Hematopoietic multipotent progenitor cell treated with erythropoietin and hydrocortisone succinate and interleukin-3 and kit ligand, for 6 days (in vitro differentiated cells): ENCODE measurements at regions not wholly inside any gene's neighbourhood (a gene's known extent, or its start where the extent isn't known, plus 50 kb on each side); places are given as distances from the start of the nearest gene placed in this dataset.

Experiments
- DNase-seq: peaks from one replicate; pipeline ENCODE4 v3.0.0-alpha.2; 2015

DNA sequence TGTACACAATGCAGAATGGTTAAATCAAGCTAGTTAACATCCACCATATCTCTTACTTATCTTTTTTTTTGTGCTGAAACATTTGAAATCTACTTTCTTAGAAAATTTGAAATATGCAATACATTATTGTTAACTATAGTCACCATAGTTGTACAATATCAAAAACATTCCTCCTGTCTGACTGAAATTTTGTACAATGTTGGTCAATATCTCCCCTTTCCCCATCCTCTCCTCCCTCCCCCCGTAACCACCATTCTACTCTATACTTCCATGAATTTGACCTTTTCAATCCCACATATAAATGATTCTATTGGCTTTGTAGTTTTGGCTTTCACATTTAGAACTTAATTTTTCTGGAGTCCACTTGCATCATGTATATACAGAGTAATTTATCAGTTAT is 63.5 kb upstream of the DCD start:
- no peak for DNase-seq

DNA sequence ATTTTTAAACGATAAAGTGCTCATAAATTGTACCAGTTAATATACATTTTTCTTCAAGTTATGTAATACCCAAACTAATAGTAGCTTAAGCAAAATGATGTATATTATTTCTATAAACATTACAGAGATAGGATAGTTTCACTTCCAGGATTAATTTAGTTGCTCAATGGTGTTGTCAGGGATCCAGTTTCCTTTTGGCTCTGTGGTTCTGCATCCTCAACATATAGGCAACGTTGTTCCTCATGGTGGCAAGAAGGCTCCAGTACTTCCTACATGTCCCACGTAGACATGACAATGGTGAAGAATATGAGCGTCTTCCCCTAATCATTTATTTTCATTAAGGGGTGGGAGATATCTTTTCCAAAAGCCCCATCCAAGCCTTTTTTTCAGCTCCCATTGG is 60.7 kb upstream of the DCD start:
- DNase-seq, result no peak

DNA sequence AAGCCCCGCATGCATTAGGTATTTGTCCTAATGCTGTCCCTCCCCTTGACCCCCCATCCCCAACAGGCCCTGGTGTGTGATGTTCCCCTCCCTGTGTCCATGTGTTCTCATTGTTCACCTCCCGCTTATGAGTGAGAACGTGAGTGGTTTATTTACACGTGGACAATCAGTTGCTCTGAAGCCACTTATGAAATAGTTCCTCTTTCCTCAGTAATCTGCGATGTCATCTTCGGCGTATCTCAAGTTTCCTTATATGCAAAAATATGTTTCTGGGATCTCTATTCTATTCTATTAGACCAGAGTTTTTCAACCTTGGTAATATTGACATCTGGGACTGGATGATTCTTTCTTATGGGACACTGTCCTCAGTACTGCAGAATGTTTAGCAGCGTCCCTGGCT is 56.0 kb upstream of the DCD start:
- peak; percentile 61 for DNase-seq

DNA sequence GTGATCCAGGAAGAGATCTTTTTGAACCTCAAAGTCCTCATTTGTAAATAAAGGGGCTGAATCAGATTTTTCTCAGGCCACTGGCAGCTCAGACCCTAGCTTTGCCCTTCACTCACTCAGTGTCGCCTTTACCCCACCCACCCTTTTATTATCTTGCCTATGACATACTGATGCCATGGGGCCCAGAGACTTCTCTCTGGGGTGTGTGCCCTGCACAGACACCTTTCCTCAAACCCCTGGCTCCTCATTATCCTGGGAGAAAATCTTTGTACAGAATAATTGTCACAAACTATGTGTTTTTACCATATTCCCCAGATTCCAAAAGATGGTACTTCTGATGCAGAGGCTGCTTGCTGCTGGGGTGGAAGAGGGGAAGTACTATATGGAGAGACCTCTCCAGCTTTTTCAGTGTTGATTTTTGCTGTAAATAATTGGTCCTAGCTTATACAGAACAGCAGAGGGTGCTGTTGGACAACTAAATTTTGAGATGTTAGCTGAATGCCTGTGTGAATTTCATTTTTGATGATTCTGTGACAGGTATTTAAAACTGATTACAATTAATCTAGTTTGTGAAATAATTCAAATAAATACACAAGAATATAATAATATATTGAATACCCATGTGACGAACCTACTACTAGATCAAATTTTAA is 53.9 kb upstream of the DCD start:
- DNase-seq, result peak; percentile 80

DNA sequence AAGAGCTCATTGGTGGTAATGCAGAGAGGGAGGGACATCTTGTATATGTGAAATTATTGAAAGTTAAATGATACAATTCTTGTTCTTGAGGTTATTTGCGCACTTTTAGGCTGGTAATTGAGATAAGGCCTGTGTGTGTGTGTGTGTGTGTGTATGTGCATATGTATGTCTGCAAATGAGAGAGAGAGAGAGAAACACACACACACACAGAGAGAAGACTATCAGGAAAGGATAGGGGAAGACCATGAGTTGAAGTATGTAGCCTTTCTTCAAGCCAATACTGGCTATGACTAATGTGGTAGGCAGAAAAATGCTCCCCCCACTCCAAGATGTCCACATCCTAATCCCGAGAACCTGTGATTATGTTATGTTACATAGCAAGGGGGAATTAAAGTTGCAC is 52.7 kb upstream of the DCD start:
- DNase-seq, result no peak

DNA sequence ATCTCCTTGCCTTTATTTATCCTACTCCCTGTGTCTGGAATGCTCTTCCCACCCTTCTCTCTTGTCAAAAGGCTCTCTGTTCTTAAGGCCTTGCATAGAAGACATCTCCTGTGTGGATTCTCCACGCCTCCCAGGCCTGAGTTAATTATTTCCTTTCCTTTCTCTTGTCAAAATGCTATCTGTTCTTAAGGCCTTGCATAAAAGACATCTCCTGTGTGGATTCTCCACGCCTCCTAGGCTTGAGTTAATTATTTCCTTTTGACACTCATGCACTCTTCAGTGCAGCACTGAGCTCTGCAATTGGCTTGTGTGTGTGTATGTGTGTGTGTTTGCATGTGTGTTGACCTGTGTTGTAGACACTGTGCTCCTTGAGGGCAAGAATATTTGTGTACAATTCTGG is 52.1 kb upstream of the DCD start:
- no peak for DNase-seq
